ENCODE measurements at regions not wholly inside any gene's neighbourhood (a gene's known extent, or its start where the extent isn't known, plus 50 kb on each side); places are given as distances from the start of the nearest gene placed in this dataset.

DNA sequence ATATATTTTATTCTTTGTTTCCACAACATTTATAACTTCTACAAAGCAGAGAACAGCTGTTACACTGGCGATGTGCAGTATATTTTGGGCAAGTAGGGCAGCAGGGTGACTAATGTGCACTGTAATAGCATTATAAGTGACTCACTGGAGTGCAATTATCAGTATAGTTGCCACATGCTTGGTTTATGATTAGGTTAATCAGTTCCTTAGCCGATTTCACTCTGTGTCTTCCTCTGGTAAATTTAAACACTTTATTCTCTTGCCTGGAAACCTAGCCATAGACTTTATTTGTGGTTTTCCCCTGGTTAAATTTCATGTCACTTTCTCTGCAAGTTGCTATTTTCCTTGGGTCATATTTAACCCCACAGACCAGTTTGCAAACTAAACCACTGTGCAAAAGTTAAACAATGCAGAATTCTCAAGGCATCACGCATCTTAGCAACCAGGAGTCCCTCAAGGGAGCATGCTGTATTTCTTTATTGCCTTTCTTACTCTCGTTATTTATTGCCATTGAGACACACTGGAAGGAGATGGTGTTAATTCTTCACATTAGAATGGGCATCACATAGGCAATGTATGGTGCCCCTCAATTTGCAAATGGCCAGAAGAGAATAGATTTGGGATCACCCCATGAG, 690.2 kb upstream of the DPPA4 start:
- DNase-seq (ENCODE audit: low read depth in 1 of 2, low spot score in 2 of 2): peak in 1 of 2 experiments; percentile 1
- Histone ChIP-seq H3K4me1 (replicated peaks) (no peaks in the 10 kb centered on the region; the same call in 1 of the 2 replicates), H3K27me3 (replicated peaks) (no peaks in the 10 kb centered on the region), H3K4me3 (no peak overlapping the region), H3K36me3 (no peaks in the 10 kb centered on the region), H3K27ac (no peak overlapping the region), H3K9me3 (replicated peaks) (peaks cover 3% of the 10 kb centered on the region; the same call in 1 of the 2 replicates)

DNA sequence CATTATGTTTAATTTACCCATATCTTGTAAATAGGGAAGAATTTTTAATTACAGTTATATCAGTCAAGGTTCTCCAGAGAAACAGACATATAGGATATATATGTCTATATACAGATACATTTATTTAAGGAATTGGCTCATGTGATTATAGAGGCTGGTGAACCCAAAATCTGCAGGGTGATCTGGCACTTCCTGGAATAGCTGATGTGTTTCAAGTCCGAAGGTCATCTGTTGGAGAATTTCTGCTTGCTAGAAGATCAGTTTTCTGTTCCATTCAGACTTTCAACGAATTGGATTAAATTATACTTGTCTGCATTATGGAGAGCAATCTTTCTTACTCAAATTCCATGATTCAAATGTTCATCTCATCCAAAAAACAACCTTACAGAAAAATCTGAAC, 694.6 kb upstream of the DPPA4 start:
- no peaks in the 10 kb centered on the region for H3K36me3 ChIP-seq
- no peaks in the 10 kb centered on the region for H3K27me3 ChIP-seq (replicated peaks)
- no peaks in the 10 kb centered on the region for H3K9me3 ChIP-seq (replicated peaks)
- H3K27ac ChIP-seq: no peak overlapping the region
- H3K4me3 ChIP-seq: no peak overlapping the region
- H3K4me1 ChIP-seq (replicated peaks): no peaks in the 10 kb centered on the region; the same call in 1 of the 2 replicates
- DNase-seq (ENCODE audit: low read depth in 1 of 2, low spot score in 2 of 2): no peak

DNA sequence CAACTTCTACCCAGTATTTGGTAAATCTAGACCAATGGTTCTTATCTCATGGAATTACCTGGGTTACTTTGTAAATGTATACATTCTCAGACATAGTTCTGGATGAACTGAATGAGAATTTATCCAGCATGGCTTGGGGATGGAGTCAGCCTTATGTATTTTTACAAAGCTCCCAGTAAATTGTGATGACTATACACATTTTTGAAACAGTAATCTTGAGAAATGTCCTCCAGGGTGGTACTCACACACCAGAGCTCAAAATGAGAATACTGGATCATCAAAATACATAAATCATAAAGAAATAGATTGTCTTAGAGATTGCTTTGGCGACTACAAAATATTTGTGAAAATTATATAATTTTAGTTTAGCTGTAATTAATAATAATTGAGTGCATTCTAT, 722.1 kb upstream of the DPPA4 start:
- Histone ChIP-seq H3K4me1 (replicated peaks) (no peaks in the 10 kb centered on the region), H3K27me3 (replicated peaks) (no peaks in the 10 kb centered on the region), H3K9me3 (replicated peaks) (no peaks in the 10 kb centered on the region), H3K4me3 (no peak overlapping the region), H3K36me3 (no peaks in the 10 kb centered on the region), H3K27ac (no peak overlapping the region)
- no peak for DNase-seq (ENCODE audit: low read depth in 1 of 2, low spot score in 2 of 2)

DNA sequence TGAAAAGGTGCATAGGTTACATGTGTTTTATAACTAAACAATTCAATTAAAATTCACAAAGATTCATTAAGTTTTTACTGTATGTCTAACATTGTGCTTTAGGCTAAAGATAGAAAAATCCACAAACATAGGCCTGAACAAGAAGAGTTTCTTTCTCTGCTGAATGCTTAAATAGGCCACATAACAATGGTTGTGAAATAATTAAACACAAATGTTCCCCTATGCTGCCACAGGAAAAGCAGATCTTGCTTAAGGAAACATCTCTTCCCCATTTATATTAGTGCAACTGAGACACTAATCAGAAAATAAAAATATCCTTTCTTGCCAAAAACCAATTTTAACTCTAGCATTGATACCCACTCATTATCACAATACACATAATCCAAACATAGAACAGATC, 725.4 kb upstream of the DPPA4 start:
- H3K27me3 ChIP-seq (replicated peaks): no peaks in the 10 kb centered on the region
- no peak for DNase-seq (ENCODE audit: low read depth in 1 of 2, low spot score in 2 of 2)
- H3K4me3 ChIP-seq: no peak overlapping the region
- H3K4me1 ChIP-seq (replicated peaks): no peaks in the 10 kb centered on the region
- H3K36me3 ChIP-seq: no peaks in the 10 kb centered on the region
- no peaks in the 10 kb centered on the region for H3K9me3 ChIP-seq (replicated peaks)
- H3K27ac ChIP-seq: no peak overlapping the region

DNA sequence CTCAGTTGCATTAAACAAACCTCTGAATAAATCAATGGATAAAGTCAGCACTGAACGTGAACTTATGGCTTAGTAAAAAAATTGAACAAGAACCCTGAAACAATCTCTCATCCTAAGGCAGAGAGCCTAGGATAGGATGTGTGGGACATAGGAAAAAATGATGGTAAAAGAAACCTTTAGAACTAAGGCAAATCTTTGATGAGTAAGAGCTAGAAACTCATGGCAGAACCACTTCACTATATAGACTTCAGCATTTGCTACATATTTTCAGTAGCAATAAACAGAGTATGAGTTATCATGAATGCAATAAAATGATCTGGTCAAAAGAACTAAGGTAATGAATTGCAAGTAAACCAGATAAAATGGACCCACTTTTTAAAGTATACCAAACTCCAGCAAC, 725.8 kb upstream of the DPPA4 start:
- no peak overlapping the region for H3K27ac ChIP-seq

DNA sequence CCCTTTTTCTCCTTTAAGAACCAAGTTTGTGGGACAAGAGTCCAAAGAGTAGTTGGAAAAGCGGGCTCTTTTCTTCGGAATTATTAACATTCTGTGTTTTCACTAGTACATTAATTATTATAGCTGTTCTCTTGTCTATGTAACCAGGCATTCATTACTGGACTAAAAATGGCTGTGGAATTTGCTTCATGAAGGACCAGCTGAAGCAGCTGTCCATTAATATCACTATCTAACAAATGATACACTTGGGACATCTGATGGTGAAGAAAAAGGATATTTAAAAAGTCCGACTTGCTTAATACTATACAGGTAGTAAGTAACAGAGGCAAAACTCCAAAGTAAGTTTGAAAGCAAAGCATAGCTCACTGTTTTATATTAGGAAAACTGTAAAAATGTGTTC, 728.9 kb upstream of the DPPA4 start:
- DNase-seq (ENCODE audit: low read depth in 1 of 2, low spot score in 2 of 2): no peak
- Histone ChIP-seq H3K27ac (no peak overlapping the region), H3K4me1 (replicated peaks) (no peaks in the 10 kb centered on the region), H3K4me3 (no peak overlapping the region), H3K9me3 (replicated peaks) (no peaks in the 10 kb centered on the region), H3K36me3 (no peaks in the 10 kb centered on the region), H3K27me3 (replicated peaks) (no peaks in the 10 kb centered on the region)

More for the DNA sequence above, 725.8 kb upstream of the DPPA4 start:
- no peaks in the 10 kb centered on the region for H3K4me1 ChIP-seq (replicated peaks)
- no peak overlapping the region for H3K4me3 ChIP-seq
- no peaks in the 10 kb centered on the region for H3K27me3 ChIP-seq (replicated peaks)
- H3K36me3 ChIP-seq: no peaks in the 10 kb centered on the region
- no peak for DNase-seq (ENCODE audit: low read depth in 1 of 2, low spot score in 2 of 2)
- no peaks in the 10 kb centered on the region for H3K9me3 ChIP-seq (replicated peaks)

DNA sequence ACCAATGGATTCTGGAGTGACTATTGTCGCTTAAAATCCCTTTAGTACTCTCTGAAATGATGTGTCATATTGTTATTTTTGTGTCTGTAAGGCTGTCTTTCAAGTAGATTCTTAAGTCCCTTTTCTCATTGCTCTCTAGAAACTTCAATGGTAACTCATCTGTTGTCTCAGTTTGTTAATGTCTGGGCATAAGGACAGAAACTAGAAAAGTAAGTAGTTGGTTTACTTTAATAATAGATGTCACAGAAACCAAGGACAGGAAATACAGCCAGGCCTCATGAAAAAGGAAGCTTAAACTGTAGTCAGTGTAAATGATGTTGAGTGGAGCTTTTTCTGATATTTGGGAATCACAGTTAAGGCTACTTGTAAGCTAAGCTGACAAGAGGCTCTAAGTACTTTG, 730.2 kb upstream of the DPPA4 start:
- H3K36me3 ChIP-seq: no peaks in the 10 kb centered on the region
- no peak overlapping the region for H3K4me3 ChIP-seq
- H3K4me1 ChIP-seq (replicated peaks): no peaks in the 10 kb centered on the region
- H3K27me3 ChIP-seq (replicated peaks): no peaks in the 10 kb centered on the region
- H3K9me3 ChIP-seq (replicated peaks): no peaks in the 10 kb centered on the region
- no peak overlapping the region for H3K27ac ChIP-seq
- DNase-seq (ENCODE audit: low read depth in 1 of 2, low spot score in 2 of 2): no peak

DNA sequence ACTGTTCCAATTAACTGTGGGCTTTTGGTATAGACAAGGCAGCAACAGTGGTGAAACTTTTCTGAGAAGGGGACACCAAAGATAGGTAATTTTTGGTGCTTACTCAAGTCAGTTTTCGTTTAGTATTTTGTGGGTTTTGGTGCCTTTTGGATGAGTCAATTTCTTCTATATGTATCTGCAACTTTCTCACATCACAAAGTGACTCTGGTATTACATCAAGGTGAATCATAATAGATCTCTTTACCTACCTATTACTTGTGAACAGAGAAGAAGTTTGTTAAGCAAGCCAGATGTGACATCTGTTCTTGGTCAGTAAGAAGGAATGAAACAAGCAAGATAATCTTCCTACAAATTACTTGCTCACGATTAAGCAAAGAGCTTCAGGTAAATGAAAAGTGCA, 732.4 kb upstream of the DPPA4 start:
- Histone ChIP-seq H3K27ac (no peak overlapping the region), H3K9me3 (replicated peaks) (no peaks in the 10 kb centered on the region), H3K36me3 (no peaks in the 10 kb centered on the region), H3K4me1 (replicated peaks) (no peaks in the 10 kb centered on the region), H3K4me3 (no peak overlapping the region), H3K27me3 (replicated peaks) (no peaks in the 10 kb centered on the region)
- DNase-seq (ENCODE audit: low read depth in 1 of 2, low spot score in 2 of 2): no peak

DNA sequence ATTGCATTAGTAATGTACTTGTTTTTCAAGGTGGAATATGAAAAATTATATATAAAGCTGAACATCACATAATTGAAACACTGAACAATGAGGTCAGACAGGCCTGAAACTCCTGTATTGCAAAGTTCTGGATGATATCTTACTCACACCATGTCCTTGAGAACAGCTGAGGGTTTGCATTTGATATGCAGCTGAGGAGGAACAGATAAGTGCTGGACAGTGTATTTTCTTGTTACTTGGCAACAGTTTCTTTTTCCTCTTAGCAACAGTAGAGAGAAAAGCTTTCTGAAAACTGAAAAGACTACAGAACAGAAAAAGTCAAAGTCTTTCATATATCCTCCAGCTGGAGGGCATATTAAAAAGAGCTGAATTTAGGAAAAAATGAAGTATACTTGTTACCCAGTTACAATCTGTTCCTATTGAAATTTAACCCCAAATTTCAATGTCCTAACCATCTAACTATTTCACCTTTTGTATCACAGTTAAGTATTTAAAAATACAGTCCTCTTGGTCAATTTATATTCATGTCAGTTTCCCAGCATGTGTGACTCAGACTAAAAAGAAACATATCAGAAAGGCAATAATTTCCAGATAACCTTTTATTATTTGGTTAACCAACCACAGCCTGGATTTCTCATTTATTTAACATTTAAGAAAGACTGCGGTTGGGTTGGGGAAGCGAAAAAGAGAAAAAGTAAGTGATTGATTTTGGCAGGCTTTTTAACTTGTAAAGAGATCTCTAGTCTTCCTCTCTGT, 733.0 kb upstream of the DPPA4 start:
- no peak for DNase-seq (ENCODE audit: low read depth in 1 of 2, low spot score in 2 of 2)
- Histone ChIP-seq H3K27me3 (replicated peaks) (no peaks in the 10 kb centered on the region), H3K36me3 (no peaks in the 10 kb centered on the region), H3K4me1 (replicated peaks) (no peaks in the 10 kb centered on the region), H3K27ac (no peak overlapping the region), H3K4me3 (no peak overlapping the region), H3K9me3 (replicated peaks) (no peaks in the 10 kb centered on the region)

DNA sequence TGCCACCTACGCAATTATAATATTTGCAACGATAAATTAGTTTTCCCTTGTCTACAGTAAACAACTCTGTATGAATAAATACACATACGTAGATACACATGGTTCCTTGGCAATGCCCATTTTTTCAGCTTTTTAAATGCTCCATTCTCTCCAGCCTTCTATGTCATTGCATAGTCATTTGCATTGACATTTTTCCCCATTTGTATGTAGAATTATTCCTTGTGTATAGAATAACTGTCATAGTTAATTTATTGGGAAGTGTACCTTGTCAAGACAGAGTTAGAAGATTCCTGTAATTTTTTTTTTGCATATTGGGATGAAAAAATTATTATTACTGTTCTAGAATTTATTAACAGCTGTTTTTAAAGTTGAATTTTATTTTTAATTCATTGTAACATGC, 736.7 kb upstream of the DPPA4 start:
- Histone ChIP-seq H3K36me3 (no peaks in the 10 kb centered on the region), H3K27me3 (replicated peaks) (no peaks in the 10 kb centered on the region), H3K4me1 (replicated peaks) (no peaks in the 10 kb centered on the region), H3K4me3 (no peak overlapping the region), H3K27ac (no peak overlapping the region), H3K9me3 (replicated peaks) (no peaks in the 10 kb centered on the region)
- no peak for DNase-seq (ENCODE audit: low read depth in 1 of 2, low spot score in 2 of 2)

DNA sequence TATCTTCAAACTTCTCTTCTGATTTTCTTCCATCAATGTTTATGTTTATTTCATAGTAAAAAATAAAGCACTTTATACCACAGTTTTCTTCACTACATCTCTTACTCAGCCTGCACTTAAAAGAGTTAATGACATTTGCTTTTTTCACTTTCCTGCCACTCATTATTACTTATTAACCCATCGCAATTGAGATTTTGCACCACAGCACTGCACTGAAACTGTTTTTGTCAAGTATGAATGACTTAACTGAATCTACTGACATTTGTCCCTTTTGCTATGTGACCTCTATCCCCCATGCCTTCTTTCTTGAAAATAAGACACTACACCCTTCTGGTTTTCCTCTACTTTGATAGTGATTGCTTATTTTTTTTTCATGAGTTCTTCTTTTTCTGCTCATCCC, 739.7 kb upstream of the DPPA4 start:
- H3K4me3 ChIP-seq: no peak overlapping the region

DNA sequence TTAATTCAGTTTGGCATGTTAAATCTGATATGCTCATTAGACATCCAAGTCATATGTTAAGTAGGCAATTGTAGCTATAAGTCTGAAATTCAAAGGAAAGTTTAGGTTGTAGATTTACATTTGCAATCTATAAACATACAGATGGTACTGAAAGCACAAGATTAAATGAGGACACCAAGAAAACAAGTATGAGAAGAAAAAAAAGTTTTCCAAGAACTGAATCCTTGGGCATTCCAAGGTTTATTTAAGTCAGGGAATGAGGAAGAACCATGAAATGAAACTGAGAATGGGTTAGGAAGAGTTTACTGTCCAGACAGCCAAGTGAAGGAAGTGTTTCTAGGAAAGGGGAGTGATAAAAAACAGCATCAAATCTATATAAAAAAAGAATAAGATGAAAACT, 756.1 kb upstream of the DPPA4 start:
- no peaks in the 10 kb centered on the region for H3K9me3 ChIP-seq (replicated peaks)
- no peaks in the 10 kb centered on the region for H3K36me3 ChIP-seq
- no peak overlapping the region for H3K4me3 ChIP-seq
- H3K27ac ChIP-seq: no peak overlapping the region
- H3K27me3 ChIP-seq (replicated peaks): no peaks in the 10 kb centered on the region
- H3K4me1 ChIP-seq (replicated peaks): no peaks in the 10 kb centered on the region
- no peak for DNase-seq (ENCODE audit: low read depth in 1 of 2, low spot score in 2 of 2)

More for the DNA sequence above, 739.7 kb upstream of the DPPA4 start:
- no peaks in the 10 kb centered on the region for H3K27me3 ChIP-seq (replicated peaks)
- H3K9me3 ChIP-seq (replicated peaks): no peaks in the 10 kb centered on the region
- no peaks in the 10 kb centered on the region for H3K4me1 ChIP-seq (replicated peaks)
- DNase-seq (ENCODE audit: low read depth in 1 of 2, low spot score in 2 of 2): no peak
- no peaks in the 10 kb centered on the region for H3K36me3 ChIP-seq
- no peak overlapping the region for H3K27ac ChIP-seq

DNA sequence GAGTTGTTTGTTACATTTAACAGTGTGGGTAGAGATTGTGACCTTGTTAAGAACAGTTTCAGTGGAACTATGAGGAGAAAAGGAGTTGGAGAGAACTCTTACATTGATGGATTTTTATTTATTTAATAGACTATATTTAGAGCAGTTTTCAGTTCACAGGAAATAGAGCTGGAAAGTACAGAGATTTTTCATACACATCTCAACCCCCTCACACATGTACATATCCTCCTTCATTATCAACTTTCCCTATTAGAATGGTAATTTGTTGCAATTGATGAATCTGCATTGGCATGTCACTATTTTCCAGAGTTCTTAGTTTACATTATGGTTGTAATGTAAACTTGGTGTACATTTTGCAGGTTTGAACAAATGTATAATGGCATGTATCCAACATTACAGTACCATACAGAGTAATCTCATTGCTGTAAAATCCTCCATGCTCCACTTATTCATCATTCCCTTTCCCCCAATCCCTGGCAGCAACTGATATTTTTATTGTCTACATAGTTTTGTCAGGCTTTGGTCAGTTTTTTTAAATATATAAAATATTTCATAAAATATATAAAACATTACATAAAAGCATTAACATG, 756.6 kb upstream of the DPPA4 start:
- Histone ChIP-seq H3K27ac (no peak overlapping the region), H3K4me3 (no peak overlapping the region), H3K36me3 (no peaks in the 10 kb centered on the region), H3K27me3 (replicated peaks) (no peaks in the 10 kb centered on the region), H3K4me1 (replicated peaks) (no peaks in the 10 kb centered on the region), H3K9me3 (replicated peaks) (no peaks in the 10 kb centered on the region)
- DNase-seq (ENCODE audit: low read depth in 1 of 2, low spot score in 2 of 2): no peak

DNA sequence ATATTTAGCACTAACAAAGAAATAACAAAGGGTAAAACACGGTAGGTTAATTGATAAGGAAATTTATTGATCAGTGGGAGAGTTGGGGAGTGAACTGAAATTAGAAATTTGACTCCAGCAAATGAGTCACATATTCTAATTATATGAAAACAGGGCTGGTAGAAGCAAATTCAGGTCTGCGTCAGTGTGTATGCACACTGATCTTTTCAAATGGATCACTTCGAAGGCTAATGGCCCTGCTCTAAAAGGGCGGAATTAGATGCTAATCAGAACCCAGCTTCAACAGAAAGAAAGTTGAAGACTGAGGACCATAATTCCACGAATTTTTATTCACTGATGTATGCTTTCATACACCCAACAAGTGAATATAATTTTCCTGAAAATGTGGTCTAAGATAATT, 762.4 kb upstream of the DPPA4 start:
- Histone ChIP-seq H3K36me3 (no peaks in the 10 kb centered on the region), H3K27ac (no peak overlapping the region), H3K27me3 (replicated peaks) (no peaks in the 10 kb centered on the region; the same call in 1 of the 2 replicates), H3K9me3 (replicated peaks) (no peaks in the 10 kb centered on the region), H3K4me1 (replicated peaks) (no peaks in the 10 kb centered on the region), H3K4me3 (no peak overlapping the region)
- no peak for DNase-seq (ENCODE audit: low read depth in 1 of 2, low spot score in 2 of 2)
